Loucy (cell line): ENCODE measurements at regions not wholly inside any gene's neighbourhood (a gene's known extent, or its start where the extent isn't known, plus 50 kb on each side); places are given as distances from the start of the nearest gene placed in this dataset.

Experiments
- CTCF ChIP-seq: fragments of 200-600 bp; sonication (generic); conservative IDR thresholded peaks from 2 replicates; pipeline ENCODE4 v1.5.1; 2014; ENCODE audit warnings: mild to moderate bottlenecking, antibody characterized with exemption, low read length
- EZH2phosphoT487 ChIP-seq: fragments of 200-600 bp; IDR thresholded peaks from 2 replicates; pipeline ENCODE4 v1.6.1; 2018; ENCODE audit warnings: antibody characterized with exemption, mild to moderate bottlenecking, moderate library complexity, borderline replicate concordance

DNA sequence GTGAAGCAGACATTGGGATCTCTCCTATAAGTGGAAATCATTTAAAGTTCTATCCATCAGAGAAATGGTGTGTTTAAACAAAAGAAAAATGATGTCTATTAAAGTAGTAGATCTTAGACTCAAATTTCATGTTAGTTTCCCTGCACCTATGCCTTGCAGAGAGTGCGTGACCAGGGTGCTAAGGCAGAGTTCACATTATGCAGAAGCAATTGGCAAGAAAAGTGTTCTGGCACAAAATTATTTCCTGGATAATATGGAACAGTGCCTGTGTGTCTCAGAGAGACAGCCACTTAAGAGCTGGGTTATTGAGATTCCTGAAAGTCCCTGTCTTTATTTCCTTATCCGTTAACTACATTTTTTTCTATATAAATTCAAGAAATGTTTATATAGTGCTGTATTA lies 457.0 kb downstream of the CDH8 start:
- no peak for TF ChIP-seq EZH2phosphoT487
- no peak for TF ChIP-seq CTCF
